Forelimb muscle (tissue), 1 donor: ENCODE measurements at regions not wholly inside any gene's neighbourhood (a gene's known extent, or its start where the extent isn't known, plus 50 kb on each side); places are given as distances from the start of the nearest gene placed in this dataset.

Experiments used
- DNase-seq: peaks from one replicate; pipeline ENCODE4 v3.0.0-alpha.2; 2013; ENCODE audit warnings: low read depth

- no peak for DNase-seq
Measured at GRCh38 chr22:49158741-49159564, 668.7 kb downstream of the BRD1 start.

- DNase-seq: no peak
Measured at GRCh38 chr22:49157529-49158339, 669.9 kb downstream of the BRD1 start.

GRCh38 chr22:49156662-49157285 lies 670.9 kb downstream of the BRD1 start:
- no peak for DNase-seq

GRCh38 chr22:49155770-49156580 lies 671.7 kb downstream of the BRD1 start:
- no peak for DNase-seq

- DNase-seq: no peak
Measured at GRCh38 chr22:49155039-49155769, 672.5 kb downstream of the BRD1 start.

- DNase-seq: no peak
Measured at GRCh38 chr22:49154433-49154832, 673.2 kb downstream of the BRD1 start.

- DNase-seq: no peak
Measured at GRCh38 chr22:49153921-49154320, 673.8 kb downstream of the BRD1 start.

GRCh38 chr22:49152939-49153770 lies 674.5 kb downstream of the BRD1 start:
- no peak for DNase-seq

- no peak for DNase-seq
Measured at GRCh38 chr22:49152127-49152938, 675.3 kb downstream of the BRD1 start.

GRCh38 chr22:49151256-49152126 lies 676.2 kb downstream of the BRD1 start:
- no peak for DNase-seq

- no peak for DNase-seq
Measured at GRCh38 chr22:49150801-49151221, 676.9 kb downstream of the BRD1 start.

- no peak for DNase-seq
Measured at GRCh38 chr22:49149721-49150608, 677.7 kb downstream of the BRD1 start.

- no peak for DNase-seq
Measured at GRCh38 chr22:49148895-49149418, 678.7 kb downstream of the BRD1 start.

GRCh38 chr22:49147617-49148175 lies 680.0 kb downstream of the BRD1 start:
- no peak for DNase-seq

- no peak for DNase-seq
Measured at GRCh38 chr22:49147171-49147570, 680.5 kb downstream of the BRD1 start.

- DNase-seq: no peak
Measured at GRCh38 chr22:49146511-49146910, 681.2 kb downstream of the BRD1 start.
